HG02623 (cell line): ENCODE measurements at regions not wholly inside any gene's neighbourhood (a gene's known extent, or its start where the extent isn't known, plus 50 kb on each side); places are given as distances from the start of the nearest gene placed in this dataset.
"Not testable (repeated sequence)": the region's sequence is repeated elsewhere in the genome, so short reads cannot be mapped to it uniquely, and the experiment has no call there.

Experiments used
- ATAC-seq: cut with Tn5 transposase; IDR thresholded peaks from one replicate; pipeline ENCODE4 v1.9.1; 2021; ENCODE audit warnings: moderate library complexity; ENCODE audit not compliant: unreplicated experiment

DNA sequence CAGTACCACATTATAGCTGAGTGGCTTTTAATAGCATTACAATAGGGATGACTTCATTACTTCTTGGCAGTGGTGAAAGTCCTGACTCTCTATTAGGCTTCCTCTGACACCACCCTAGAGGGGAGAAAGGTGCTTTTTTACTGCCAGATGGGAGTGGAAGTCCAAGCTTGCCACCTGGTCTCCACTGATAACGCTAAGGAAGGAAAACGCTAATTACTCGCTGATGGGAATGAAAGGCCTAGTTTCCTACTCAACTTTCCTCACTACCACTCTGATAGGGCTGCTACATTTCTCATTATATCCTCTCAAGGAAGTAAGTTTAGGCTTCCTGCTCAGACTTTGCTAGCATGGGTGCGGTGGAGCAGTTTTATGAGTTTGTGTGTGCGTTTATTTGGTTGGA lies 62.3 kb upstream of the PAGE3 start:
- no peak for ATAC-seq

DNA sequence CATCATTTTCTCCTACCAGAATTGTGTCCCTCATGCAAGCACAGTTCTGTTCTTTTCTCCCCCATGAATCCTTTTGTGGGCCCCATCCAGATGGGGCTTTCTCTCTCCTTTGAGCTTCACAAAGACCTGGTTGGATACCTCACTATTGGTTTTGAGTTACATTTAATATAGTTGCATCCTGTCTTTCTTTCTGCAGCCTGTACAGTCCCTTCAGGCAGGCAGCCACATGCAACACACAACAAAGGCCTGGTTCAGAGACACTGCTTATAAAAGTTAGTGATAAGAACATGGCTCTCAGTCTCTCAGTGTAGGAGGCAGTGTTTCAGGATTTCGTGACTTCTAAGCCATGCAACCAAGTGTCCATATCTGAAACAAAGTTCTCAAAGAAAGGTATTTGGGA lies 70.6 kb upstream of the PAGE3 start:
- ATAC-seq, result no peak

DNA sequence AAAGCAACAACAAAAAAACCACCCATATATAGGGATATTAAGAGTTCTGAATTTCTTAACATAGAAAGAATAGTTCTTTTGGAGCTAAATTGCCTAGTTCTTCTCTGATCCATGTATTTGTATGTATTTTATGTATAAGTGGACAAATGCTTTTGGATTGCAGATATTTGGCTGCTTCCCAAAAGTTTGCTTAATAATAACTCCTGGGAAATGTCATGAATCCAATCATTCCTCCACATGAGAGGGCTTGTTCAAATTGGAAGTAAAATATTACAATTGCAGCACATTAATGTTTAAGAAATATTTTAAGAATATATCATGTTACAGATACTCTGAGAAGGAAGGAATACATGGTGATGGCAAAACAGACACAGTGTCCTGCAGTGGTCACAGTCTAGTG lies 71.5 kb upstream of the PAGE3 start:
- ATAC-seq, result no peak

DNA sequence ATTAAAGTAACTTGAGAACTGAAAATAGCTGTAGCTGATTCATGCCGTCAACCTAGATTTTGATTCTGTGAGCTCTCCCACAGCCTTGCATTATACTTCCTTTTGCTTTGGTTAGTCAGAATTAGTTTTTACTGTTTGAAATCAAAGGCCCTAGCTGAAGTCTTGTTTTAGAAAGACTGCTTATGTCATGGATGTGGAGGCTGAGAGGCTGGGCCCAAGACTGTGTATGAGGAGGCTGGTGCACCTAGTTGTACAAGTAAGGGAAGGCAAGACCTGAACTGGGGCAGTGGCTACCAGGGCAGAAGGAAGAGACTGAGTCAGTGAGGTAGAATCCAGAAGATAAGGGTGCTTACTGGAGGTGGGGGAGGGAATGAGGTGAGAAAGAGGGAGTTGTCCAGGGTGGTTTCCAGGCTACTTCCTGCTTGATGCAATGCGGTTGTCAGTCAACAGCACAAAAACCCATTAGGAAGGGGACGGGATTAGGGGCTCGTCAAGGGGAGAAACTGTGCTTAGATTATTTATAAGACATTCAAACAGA lies 76.2 kb upstream of the PAGE3 start:
- no peak for ATAC-seq

DNA sequence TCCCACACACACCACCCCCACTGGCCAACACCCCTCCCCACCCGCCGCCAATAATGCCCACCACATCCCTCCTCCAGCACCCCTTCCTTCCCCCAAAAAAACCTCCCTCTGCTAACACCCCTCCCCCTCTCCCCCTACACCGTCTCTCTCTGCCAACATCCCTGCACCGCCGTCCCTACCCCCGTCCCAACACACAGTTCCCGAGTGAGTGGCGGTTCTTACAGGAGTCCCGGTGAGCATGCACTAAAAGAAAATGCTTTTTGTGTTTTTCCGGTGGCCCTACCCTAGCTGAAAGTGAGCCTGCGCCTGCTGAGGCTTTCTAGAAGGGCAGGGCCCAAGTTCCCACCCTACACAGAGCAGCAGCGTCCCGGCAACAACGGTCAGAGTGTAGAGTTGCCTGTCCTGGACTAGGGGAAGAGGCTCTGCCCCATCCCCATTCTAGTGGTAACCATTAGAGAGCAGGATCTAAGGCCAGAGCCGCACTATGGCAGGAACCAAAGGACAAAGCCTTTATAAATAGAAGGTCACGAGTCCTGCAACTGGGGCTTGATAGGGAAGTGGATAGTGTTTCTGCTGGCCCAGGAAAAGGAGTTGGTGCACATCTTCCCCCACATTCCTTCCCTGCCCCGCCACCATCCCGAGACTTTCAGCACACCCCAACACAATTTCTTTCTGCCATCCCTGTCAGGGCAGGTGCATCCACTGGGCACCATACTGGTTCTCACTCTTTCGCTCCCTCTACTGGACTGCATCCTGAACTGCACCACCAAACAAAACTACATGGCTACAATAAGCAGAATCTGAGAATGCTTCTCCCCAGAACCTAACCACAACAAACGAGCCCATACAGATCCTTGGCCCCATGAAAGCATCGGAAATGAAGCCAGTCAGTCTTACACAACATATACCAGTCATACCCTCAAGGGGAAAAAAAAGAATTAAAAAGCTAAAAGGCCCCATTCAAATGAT lies 78.1 kb upstream of the PAGE3 start:
- peak; percentile 52 for ATAC-seq

DNA sequence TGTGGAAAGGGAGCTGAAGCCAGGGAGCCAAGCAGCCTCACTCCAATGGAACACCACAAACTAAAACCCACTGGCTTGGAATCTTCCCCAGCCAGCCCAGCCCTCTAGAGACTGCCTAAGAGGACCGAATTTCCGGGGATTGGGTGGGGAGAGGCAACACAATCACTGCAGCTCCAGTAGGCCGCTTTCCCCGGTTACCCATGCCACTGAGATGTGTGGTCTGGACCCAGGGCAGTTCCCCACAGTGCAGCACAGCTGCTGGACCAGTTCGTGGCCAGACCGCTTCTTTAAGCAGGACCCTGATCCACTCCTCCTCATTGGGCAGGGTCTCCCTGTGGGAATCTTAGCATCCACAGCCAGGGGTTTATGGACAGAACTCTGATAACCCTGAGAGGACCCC lies 91.9 kb upstream of the PAGE3 start:
- ATAC-seq, result no peak

DNA sequence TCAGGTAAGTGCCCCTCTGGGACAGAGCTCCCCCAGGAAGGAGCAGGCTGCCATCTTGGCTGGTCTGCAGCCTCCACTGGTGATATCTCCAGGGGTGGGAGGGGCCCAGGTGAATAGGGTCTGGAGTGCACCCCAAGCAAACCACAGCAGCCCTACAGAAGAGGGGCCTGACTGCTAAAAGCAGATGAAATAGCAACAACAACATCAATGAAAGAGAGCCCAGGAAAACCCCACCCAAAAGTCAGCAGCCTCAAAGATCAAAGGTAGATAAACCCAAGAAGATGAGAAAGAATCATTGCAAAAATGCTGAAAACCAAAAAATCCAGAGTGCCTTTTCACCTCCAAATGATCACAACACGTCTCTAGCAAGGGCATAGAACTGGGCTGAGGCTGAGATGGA lies 92.5 kb upstream of the PAGE3 start:
- ATAC-seq, result no peak

DNA sequence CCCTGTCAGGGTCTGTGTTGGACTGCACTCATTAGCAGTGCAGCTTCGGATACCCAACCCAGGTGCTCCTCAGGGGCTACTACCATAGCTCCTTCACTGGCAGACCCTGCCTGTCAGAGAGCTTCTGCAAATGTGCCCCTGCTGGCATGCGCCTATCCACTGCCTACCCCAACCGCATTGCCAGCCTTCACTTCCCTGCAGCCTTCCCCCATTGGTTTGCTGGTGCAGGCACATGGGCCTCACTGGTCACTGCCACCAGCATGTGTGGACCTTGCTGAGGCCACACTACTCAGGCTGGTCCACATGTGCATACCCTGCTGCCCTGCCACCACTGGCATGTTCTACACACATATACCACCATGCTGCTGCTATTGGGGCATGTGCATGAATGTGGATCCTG lies 72.5 kb upstream of the MAGEH1 start:
- ATAC-seq, result no peak

DNA sequence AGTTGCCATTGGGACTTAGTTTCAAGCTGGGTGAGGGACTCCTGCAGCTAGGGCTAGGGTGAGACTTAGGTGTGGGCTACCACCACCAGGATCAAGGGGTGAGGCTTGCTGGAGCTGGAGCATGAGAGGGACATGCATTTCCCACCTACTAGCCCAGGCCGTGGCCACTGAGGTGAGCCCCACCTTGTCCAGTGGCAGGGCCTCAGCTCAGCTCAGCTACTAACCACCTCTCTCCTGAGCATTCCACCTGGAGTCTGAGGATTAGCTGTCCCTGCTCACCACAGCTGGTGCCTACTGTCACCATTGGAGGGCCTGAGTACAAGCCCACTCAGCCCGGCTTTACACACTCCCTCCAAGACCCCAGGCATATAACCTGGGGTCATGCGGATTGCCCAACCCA lies 62.6 kb upstream of the MAGEH1 start:
- no peak for ATAC-seq

DNA sequence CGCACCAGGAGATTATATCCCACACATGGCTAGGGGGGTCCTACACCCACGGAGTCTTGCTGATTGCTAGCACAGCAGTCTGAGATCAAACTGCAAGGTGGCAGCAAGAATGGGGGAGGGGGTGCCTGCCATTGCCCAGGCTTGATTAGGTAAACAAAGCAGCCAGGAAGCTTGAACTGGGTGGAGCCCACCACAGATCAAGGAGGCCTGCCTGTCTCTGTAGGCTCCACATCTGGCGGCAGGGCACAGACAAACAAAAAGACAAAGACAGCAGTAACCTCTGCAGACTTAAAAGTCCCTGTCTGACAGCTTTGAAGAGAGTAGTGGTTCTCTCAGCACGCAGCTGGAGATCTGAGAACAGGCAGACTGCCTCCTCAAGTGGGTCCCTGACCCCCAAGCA lies 55.1 kb upstream of the MAGEH1 start:
- ATAC-seq, result not testable (repeated sequence)
